NCI-H446 (cell line): ENCODE measurements at regions not wholly inside any gene's neighbourhood (a gene's known extent, or its start where the extent isn't known, plus 50 kb on each side); places are given as distances from the start of the nearest gene placed in this dataset.

Source experiments
- DNase-seq, 2 experiments: peaks; one replicate each; lab custom pipeline; 2025; lab: John Stamatoyannopoulos, UW

GRCh38 chr20:57059055-57059596 lies 207.3 kb downstream of the BMP7 start:
- DNase-seq, result no peak

GRCh38 chr20:57060407-57061050 lies 205.9 kb downstream of the BMP7 start:
- DNase-seq, result no peak

GRCh38 chr20:57061051-57061900 lies 205.2 kb downstream of the BMP7 start:
- DNase-seq, result no peak

GRCh38 chr20:57062241-57062640 lies 204.2 kb downstream of the BMP7 start:
- no peak for DNase-seq

GRCh38 chr20:57062696-57063270 lies 203.7 kb downstream of the BMP7 start:
- no peak for DNase-seq

- DNase-seq, result no peak
Measured at GRCh38 chr20:57064836-57065235, 201.6 kb downstream of the BMP7 start.

- no peak for DNase-seq
Measured at GRCh38 chr20:57065646-57066045, 200.8 kb downstream of the BMP7 start.

GRCh38 chr20:57066126-57066900 lies 200.1 kb downstream of the BMP7 start:
- no peak for DNase-seq

GRCh38 chr20:57069442-57069841 lies 197.0 kb downstream of the BMP7 start:
- no peak for DNase-seq

- no peak for DNase-seq
Measured at GRCh38 chr20:57070296-57070695, 196.1 kb downstream of the BMP7 start.

GRCh38 chr20:57071283-57071731 lies 195.1 kb downstream of the BMP7 start:
- no peak for DNase-seq

GRCh38 chr20:57071954-57072583 lies 194.4 kb downstream of the BMP7 start:
- no peak for DNase-seq

GRCh38 chr20:57073402-57073801 lies 193.0 kb downstream of the BMP7 start:
- DNase-seq, result no peak

- no peak for DNase-seq
Measured at GRCh38 chr20:57074386-57074785, 192.1 kb downstream of the BMP7 start.

GRCh38 chr20:57075181-57075580 lies 191.3 kb downstream of the BMP7 start:
- DNase-seq, result no peak

- DNase-seq, result no peak
Measured at GRCh38 chr20:57075603-57076002, 190.8 kb downstream of the BMP7 start.

GRCh38 chr20:57076152-57076652 lies 190.2 kb downstream of the BMP7 start:
- no peak for DNase-seq

- no peak for DNase-seq
Measured at GRCh38 chr20:57076951-57077350, 189.5 kb downstream of the BMP7 start.

- DNase-seq, result no peak
Measured at GRCh38 chr20:57078116-57078515, 188.3 kb downstream of the BMP7 start.

GRCh38 chr20:57079031-57080005 lies 187.1 kb downstream of the BMP7 start:
- DNase-seq, result no peak
